Sigmoid colon (tissue), 4 donors: ENCODE measurements at regions not wholly inside any gene's neighbourhood (a gene's known extent, or its start where the extent isn't known, plus 50 kb on each side); places are given as distances from the start of the nearest gene placed in this dataset.

Experiments
- CTCF ChIP-seq, 4 experiments: fragments of 450-650 bp in 3 of 4; fragments of 200-600 bp in 1 of 4; IDR thresholded peaks; one replicate each; pipeline ENCODE4 v1.5.1; 2016 to 2019; ENCODE audit warnings: antibody characterized with exemption in 4 of 4, mild to moderate bottlenecking in 3 of 4, moderate library complexity in 2 of 4
- EP300 ChIP-seq, 4 donors: sonication (generic); formaldehyde crosslinking; IDR thresholded peaks; one replicate each; pipeline ENCODE4 v1.6.1; 2017; ENCODE audit warnings: antibody characterized with exemption in 4 of 4
- POLR2A ChIP-seq, 2 donors: fragments of 450-650 bp; IDR thresholded peaks; one replicate each; pipeline ENCODE4 v1.6.1; 2016; ENCODE audit warnings: antibody characterized with exemption in 2 of 2, mild to moderate bottlenecking in 2 of 2, moderate library complexity in 2 of 2
- POLR2AphosphoS5 ChIP-seq, 4 donors: sonication (generic); formaldehyde crosslinking; IDR thresholded peaks; one replicate each; pipeline ENCODE4 v1.6.1; 2017; ENCODE audit warnings: antibody characterized with exemption in 4 of 4

GRCh38 chr2:143916781-143917180, 603.1 kb downstream of the ZEB2 start:
- TF ChIP-seq POLR2A (IDR thresholded peaks at IDR 0.05) (no peak), CTCF (IDR thresholded peaks at IDR 0.05) (no peak), POLR2AphosphoS5 (IDR thresholded peaks at IDR 0.05) (no peak), EP300 (IDR thresholded peaks at IDR 0.05) (no peak)
